H1 (cell line): ENCODE measurements at regions not wholly inside any gene's neighbourhood (a gene's known extent, or its start where the extent isn't known, plus 50 kb on each side); places are given as distances from the start of the nearest gene placed in this dataset.

Experiments
- BRCA1 ChIP-seq: IDR thresholded peaks from 2 replicates; pipeline ENCODE4 v1.6.1; 2012; ENCODE audit warnings: low read depth, low read length, improper control_type of control experiment
- CBX5 ChIP-seq: fragments of 300-800, 300-1000 bp; sonication (generic); IDR thresholded peaks from 2 replicates; pipeline ENCODE4 v1.7.1; 2016; ENCODE audit warnings: antibody characterized with exemption, low read length, low read depth
- CTCF ChIP-seq, 3 experiments: IDR thresholded peaks; 1 replicate in 2 of 3; 2 replicates in 1 of 3; pipeline versions ENCODE4 v1.5.1 to v1.6.1; 2011; ENCODE audit warnings: low read length in 3 of 3, mild to moderate bottlenecking in 3 of 3, inconsistent platforms in 2 of 3, low read depth in 1 of 3, moderate library complexity in 1 of 3; ENCODE audit not compliant: insufficient read depth in 1 of 3; ENCODE audit errors: control extremely low read depth in 1 of 3
- RAD21 ChIP-seq, 2 experiments: IDR thresholded peaks in 1 of 2; conservative IDR thresholded peaks in 1 of 2; 2 replicates each; pipeline ENCODE4 v1.6.1; 2011; ENCODE audit warnings: low read depth in 2 of 2, low read length in 2 of 2, improper control_type of control experiment in 1 of 2, inconsistent platforms in 1 of 2, mild to moderate bottlenecking in 1 of 2, moderate library complexity in 1 of 2
- TF ChIP-seq, protein P1 (sequence below): IDR thresholded peaks from 2 replicates; pipeline ENCODE4 v1.6.1; 2012; ENCODE audit warnings: low read length, inconsistent platforms

GRCh38 chr10:131477457-131478121 lies 166.1 kb upstream of the TCERG1L start (continued):
- TF ChIP-seq CTCF (IDR thresholded peaks at IDR 0.05; ENCODE audit: control extremely low read depth in 1 of 3, insufficient read depth in 1 of 3, low read depth in 1 of 3, low read length in 3 of 3) (peak in 1 of 3 experiments; percentile 12; a peak in 1 of 4 replicates), CBX5 (no peak), RAD21 (IDR thresholded peaks at IDR 0.05 in 1 of 2, conservative IDR thresholded peaks at IDR 0.05 in 1 of 2; ENCODE audit: low read depth in 2 of 2, low read length in 2 of 2) (peak; percentile 26 to 47; a peak in 3 of 4 replicates), BRCA1 (no peak)
- TF ChIP-seq, protein P1, sequence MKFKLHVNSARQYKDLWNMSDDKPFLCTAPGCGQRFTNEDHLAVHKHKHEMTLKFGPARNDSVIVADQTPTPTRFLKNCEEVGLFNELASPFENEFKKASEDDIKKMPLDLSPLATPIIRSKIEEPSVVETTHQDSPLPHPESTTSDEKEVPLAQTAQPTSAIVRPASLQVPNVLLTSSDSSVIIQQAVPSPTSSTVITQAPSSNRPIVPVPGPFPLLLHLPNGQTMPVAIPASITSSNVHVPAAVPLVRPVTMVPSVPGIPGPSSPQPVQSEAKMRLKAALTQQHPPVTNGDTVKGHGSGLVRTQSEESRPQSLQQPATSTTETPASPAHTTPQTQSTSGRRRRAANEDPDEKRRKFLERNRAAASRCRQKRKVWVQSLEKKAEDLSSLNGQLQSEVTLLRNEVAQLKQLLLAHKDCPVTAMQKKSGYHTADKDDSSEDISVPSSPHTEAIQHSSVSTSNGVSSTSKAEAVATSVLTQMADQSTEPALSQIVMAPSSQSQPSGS, result no peak
